ENCODE measurements at regions not wholly inside any gene's neighbourhood (a gene's known extent, or its start where the extent isn't known, plus 50 kb on each side); places are given as distances from the start of the nearest gene placed in this dataset.

- no peaks in the 10 kb centered on the region for H3K36me3 ChIP-seq (ENCODE audit: insufficient read depth, low read length, poor library complexity, severe bottlenecking)
- POLR2A ChIA-PET (ENCODE audit: low non-redundant PET): no interaction called here
- no peak for TF ChIP-seq EZH2 (IDR thresholded peaks at IDR 0.05; ENCODE audit: borderline replicate concordance, low read depth, low read length, poor library complexity, severe bottlenecking)
- no peak for TF ChIP-seq CTCF (conservative IDR thresholded peaks at IDR 0.05; ENCODE audit: low read depth, low read length)
- CTCF ChIA-PET: no interaction called here
- intact Hi-C loops (cut with micrococcal nuclease; ENCODE audit: unreplicated experiment): no loop called here
- H3K27ac ChIP-seq (ENCODE audit: low read depth, low read length, poor library complexity, severe bottlenecking): peak overlapping the region; percentile 29
- BruUV-seq (replicated peaks): no TSS peak
- peaks cover 33% of the 10 kb centered on the region for H3K4me1 ChIP-seq (ENCODE audit: insufficient read depth, low read length, poor library complexity, severe bottlenecking)
- H3K4me3 ChIP-seq (ENCODE audit: low read depth, low read length, poor library complexity, severe bottlenecking): peak overlapping the region; percentile 59
- H3K9me3 ChIP-seq (ENCODE audit: low read depth, low read length, poor library complexity, severe bottlenecking): no peaks in the 10 kb centered on the region
- DNase-seq (ENCODE audit: low spot score): peak; percentile 64
- H3K27me3 ChIP-seq (replicated peaks; ENCODE audit: insufficient read depth, low read depth, low read length, poor library complexity): peaks cover 23% of the 10 kb centered on the region
These were observed 101.1 kb upstream of the SOD1 start for GRCh38 chr21:31558189-31558961.

GRCh38 chr21:31557421-31558188, 101.9 kb upstream of the SOD1 start:
- CTCF ChIA-PET: no interaction called here
- no TSS peak for BruUV-seq (replicated peaks)

GRCh38 chr21:31556662-31557061, 102.8 kb upstream of the SOD1 start:
- Histone ChIP-seq H3K9me3 (ENCODE audit: low read depth, low read length, poor library complexity, severe bottlenecking) (no peaks in the 10 kb centered on the region), H3K27ac (ENCODE audit: low read depth, low read length, poor library complexity, severe bottlenecking) (peak overlapping the region; percentile 63), H3K4me3 (ENCODE audit: low read depth, low read length, poor library complexity, severe bottlenecking) (no peak overlapping the region), H3K36me3 (ENCODE audit: insufficient read depth, low read length, poor library complexity, severe bottlenecking) (no peaks in the 10 kb centered on the region), H3K27me3 (replicated peaks; ENCODE audit: insufficient read depth, low read depth, low read length, poor library complexity) (peaks cover 23% of the 10 kb centered on the region), H3K4me1 (ENCODE audit: insufficient read depth, low read length, poor library complexity, severe bottlenecking) (peaks cover 33% of the 10 kb centered on the region)
- TF ChIP-seq CTCF (conservative IDR thresholded peaks at IDR 0.05; ENCODE audit: low read depth, low read length) (no peak), EZH2 (IDR thresholded peaks at IDR 0.05; ENCODE audit: borderline replicate concordance, low read depth, low read length, poor library complexity, severe bottlenecking) (no peak)
- no TSS peak for BruUV-seq (replicated peaks)
- intact Hi-C loops (cut with micrococcal nuclease; ENCODE audit: unreplicated experiment): no loop called here
- CTCF ChIA-PET: no interaction called here
- POLR2A ChIA-PET (ENCODE audit: low non-redundant PET): no interaction called here
- DNase-seq (ENCODE audit: low spot score): no peak

More at GRCh38 chr21:31557421-31558188, 101.9 kb upstream of the SOD1 start:
- H3K27ac ChIP-seq (ENCODE audit: low read depth, low read length, poor library complexity, severe bottlenecking): no peak overlapping the region
- no peaks in the 10 kb centered on the region for H3K9me3 ChIP-seq (ENCODE audit: low read depth, low read length, poor library complexity, severe bottlenecking)
- intact Hi-C loops (cut with micrococcal nuclease; ENCODE audit: unreplicated experiment): no loop called here
- no peak for DNase-seq (ENCODE audit: low spot score)
- POLR2A ChIA-PET (ENCODE audit: low non-redundant PET): no interaction called here
- H3K4me1 ChIP-seq (ENCODE audit: insufficient read depth, low read length, poor library complexity, severe bottlenecking): peaks cover 33% of the 10 kb centered on the region
- H3K27me3 ChIP-seq (replicated peaks; ENCODE audit: insufficient read depth, low read depth, low read length, poor library complexity): peaks cover 23% of the 10 kb centered on the region
- TF ChIP-seq EZH2 (IDR thresholded peaks at IDR 0.05; ENCODE audit: borderline replicate concordance, low read depth, low read length, poor library complexity, severe bottlenecking) (peak; percentile 22), CTCF (conservative IDR thresholded peaks at IDR 0.05; ENCODE audit: low read depth, low read length) (no peak)
- H3K36me3 ChIP-seq (ENCODE audit: insufficient read depth, low read length, poor library complexity, severe bottlenecking): no peaks in the 10 kb centered on the region
- H3K4me3 ChIP-seq (ENCODE audit: low read depth, low read length, poor library complexity, severe bottlenecking): peak overlapping the region; percentile 59
